GM12878 (cell line): ENCODE measurements at regions not wholly inside any gene's neighbourhood (a gene's known extent, or its start where the extent isn't known, plus 50 kb on each side); places are given as distances from the start of the nearest gene placed in this dataset.

Source experiments
- ATAC-seq: fragments of 200-7000 bp; cut with Tn5 transposase; 3 replicates; pipeline ENCODE4 v1.9.1; 2020; ENCODE audit warnings: mild to moderate bottlenecking, moderate library complexity
- BruUV-seq: library from RNA; stranded (reverse); fragments of 400-500 nt; replicated peaks from 2 replicates; lab custom pipeline; 2021; lab: Mats Ljungman, UMichigan
- CTCF ChIA-PET: fragments of 300-600 bp; sonication (Branson Sonifier 250); formaldehyde crosslinking; extraction: SDS; loops from one replicate; lab custom pipeline; 2021; ENCODE audit warnings: inconsistent platforms; lab: Yijun Ruan, JAX
- POLR2A ChIA-PET: fragments of 350-600 bp; formaldehyde crosslinking; extraction: SDS; loops from one replicate; lab custom pipeline; 2021; ENCODE audit warnings: inconsistent platforms; lab: Charles Lee
- RAD21 ChIA-PET: fragments of 300-600 bp; sonication (Branson Sonifier 250); formaldehyde crosslinking; loops from one replicate; lab custom pipeline; 2023; ENCODE audit warnings: antibody characterized with exemption; ENCODE audit not compliant: unreplicated experiment; lab: Charles Lee
- SMC1A ChIA-PET: fragments of 300-600 bp; sonication (Branson Sonifier 250); formaldehyde crosslinking; loops from one replicate; lab custom pipeline; 2023; ENCODE audit not compliant: unreplicated experiment, uncharacterized antibody; lab: Charles Lee
- DNase-seq: peaks from one replicate; pipeline ENCODE4 v3.0.0-alpha.2; 2011; ENCODE audit warnings: low read depth, low spot score
- FAIRE-seq: peaks from 3 replicates; lab custom pipeline; 2011; peaks lifted over from hg19 to GRCh38; lab: Jason Lieb, UNC
- H2AFZ ChIP-seq: 2 replicates; pipeline ENCODE4 v1.6.0; 2011; ENCODE audit warnings: low read depth, low read length, control low read depth; ENCODE audit not compliant: control insufficient read depth
- H3K27ac ChIP-seq: 2 replicates; pipeline ENCODE4 v1.5.1; 2011; ENCODE audit warnings: control low read depth; ENCODE audit not compliant: control insufficient read depth, insufficient read depth
- H3K27me3 ChIP-seq, 2 experiments: replicated peaks in 1 of 2; 2 replicates each; pipeline versions ENCODE4 v1.6.0 to v1.6.1; 2011; ENCODE audit warnings: low read length in 1 of 2; ENCODE audit not compliant: control insufficient read depth in 2 of 2, insufficient read depth in 2 of 2
- H3K36me3 ChIP-seq, 2 experiments: 2 replicates each; pipeline ENCODE4 v1.5.1; 2011; ENCODE audit warnings: low read length in 1 of 2; ENCODE audit not compliant: control insufficient read depth in 2 of 2, insufficient read depth in 2 of 2
- H3K4me1 ChIP-seq: 2 replicates; pipeline ENCODE4 v1.6.1; 2011; ENCODE audit warnings: mild to moderate bottlenecking, low read length, moderate library complexity, mixed read lengths; ENCODE audit not compliant: control insufficient read depth, insufficient read depth
- H3K4me2 ChIP-seq: 2 replicates; pipeline ENCODE4 v1.6.0; 2011; ENCODE audit warnings: control low read depth; ENCODE audit not compliant: control insufficient read depth, insufficient read depth
- H3K4me3 ChIP-seq: fragments of 200-600 bp; sonication (generic); 2 replicates; pipeline ENCODE4 v1.5.1; 2016
- H3K79me2 ChIP-seq: 2 replicates; pipeline ENCODE4 v1.6.0; 2011; ENCODE audit warnings: low read length; ENCODE audit not compliant: control insufficient read depth, insufficient read depth
- H3K9ac ChIP-seq: 2 replicates; pipeline ENCODE4 v1.8.0; 2011; ENCODE audit warnings: low read length, control low read depth, mixed read lengths; ENCODE audit not compliant: control insufficient read depth, insufficient read depth
- H3K9me3 ChIP-seq: replicated peaks from 3 replicates; pipeline ENCODE4 v1.5.1; 2011; ENCODE audit warnings: mild to moderate bottlenecking, low read length; ENCODE audit not compliant: control insufficient read depth, insufficient read depth
- H4K20me1 ChIP-seq: 2 replicates; pipeline ENCODE4 v1.6.0; 2011; ENCODE audit not compliant: control insufficient read depth, insufficient read depth
- ESRRA ChIP-seq: IDR thresholded peaks from 2 replicates; pipeline ENCODE4 v1.6.1; 2012; ENCODE audit warnings: mild to moderate bottlenecking, low read length, improper control_type of control experiment
- GATAD2B ChIP-seq: fragments of 450-650 bp; conservative IDR thresholded peaks from 2 replicates; pipeline ENCODE4 v1.6.1; 2017; ENCODE audit warnings: low read depth, mild to moderate bottlenecking, moderate library complexity
- JUND ChIP-seq: IDR thresholded peaks from 2 replicates; pipeline ENCODE4 v1.6.1; 2012; ENCODE audit warnings: low read depth, mild to moderate bottlenecking, low read length, improper control_type of control experiment, moderate library complexity
- KDM1A ChIP-seq: fragments of 200-600 bp; sonication (generic); IDR thresholded peaks from 2 replicates; pipeline ENCODE4 v1.6.1; 2016; ENCODE audit warnings: borderline replicate concordance
- MXI1 ChIP-seq: fragments of 150-350 bp; IDR thresholded peaks from 2 replicates; pipeline ENCODE4 v1.6.1; 2011; ENCODE audit warnings: low read depth, mild to moderate bottlenecking, inconsistent platforms, low read length, improper control_type of control experiment
- MYB ChIP-seq: fragments of 150-350 bp; IDR thresholded peaks from 2 replicates; pipeline ENCODE4 v1.6.1; 2014; ENCODE audit warnings: mild to moderate bottlenecking, low read depth, low read length, borderline replicate concordance
- NFIC ChIP-seq: IDR thresholded peaks from 2 replicates; pipeline ENCODE4 v1.6.1; 2012; ENCODE audit warnings: low read depth, mild to moderate bottlenecking, inconsistent platforms, low read length, moderate library complexity
- POU2F2 ChIP-seq: IDR thresholded peaks from 3 replicates; pipeline ENCODE4 v1.6.1; 2011; ENCODE audit warnings: low read depth, mild to moderate bottlenecking, low read length, borderline replicate concordance
- RELA ChIP-seq: fragments of 450-650 bp; IDR thresholded peaks from 2 replicates; pipeline ENCODE4 v1.8.0; 2014; ENCODE audit warnings: borderline replicate concordance; ENCODE audit not compliant: partially characterized antibody
- SUPT20H ChIP-seq: IDR thresholded peaks from 2 replicates; pipeline ENCODE4 v1.6.1; 2011; ENCODE audit warnings: low read depth, mild to moderate bottlenecking, low read length, moderate library complexity, borderline replicate concordance; ENCODE audit not compliant: control insufficient read depth
- ZNF274 ChIP-seq: IDR thresholded peaks from one replicate; pipeline ENCODE4 v1.8.0; 2011; ENCODE audit not compliant: insufficient read length, insufficient read depth
- ZNF622 ChIP-seq: fragments of 450-650 bp; IDR thresholded peaks from 2 replicates; pipeline ENCODE4 v1.6.1; 2017; ENCODE audit warnings: mild to moderate bottlenecking, inconsistent platforms
- ZSCAN29 ChIP-seq: fragments of 450-650 bp; IDR thresholded peaks from 2 replicates; pipeline ENCODE4 v1.6.1; 2017; ENCODE audit warnings: mild to moderate bottlenecking, moderate library complexity
- WGBS: methylation state at CpG from one replicate; pipeline ENCODE4 v1.1.6; 2016; ENCODE audit warnings: low lambda C conversion rate; ENCODE audit not compliant: insufficient replicate concordance, insufficient coverage; ENCODE audit errors: missing lambda C conversion rate; 5-methylcytosine and 5-hydroxymethylcytosine counted together
- in situ Hi-C: fragments of 300-500 bp; cut with MboI; formaldehyde crosslinking; loops from 9 replicates; pipeline ENCODE4 v1.14.3; 2018; ENCODE audit warnings: mixed read lengths
- intact Hi-C: fragments of 100-400 bp; cut with micrococcal nuclease; formaldehyde crosslinking; loops from one replicate; pipeline ENCODE4 v1.14.2; 2022; ENCODE audit not compliant: unreplicated experiment

GRCh38 chr2:180187611-180188010 lies 180.5 kb upstream of the CWC22 start:
- H4K20me1 ChIP-seq, result no peaks in the 10 kb centered on the region
- BruUV-seq, result no TSS peak
- H3K4me2 ChIP-seq, result no peak overlapping the region
- H3K27me3 ChIP-seq, result no peaks in the 10 kb centered on the region
- no peak overlapping the region for H3K4me3 ChIP-seq
- TF ChIP-seq ZNF274 (no peak), POU2F2 (no peak), MXI1 (no peak), GATAD2B (no peak), MYB (no peak), KDM1A (no peak)
- no peaks in the 10 kb centered on the region for H3K36me3 ChIP-seq
- intact Hi-C loops (no loop called here), in situ Hi-C loops (no loop called here)
- no peak overlapping the region for H3K9ac ChIP-seq
- ChIA-PET POLR2A (no interaction called here), CTCF (no interaction called here), RAD21 (no interaction called here), SMC1A (no interaction called here)
- H3K9me3 ChIP-seq, result no peaks in the 10 kb centered on the region
- FAIRE-seq (no peak), ATAC-seq (no peak), DNase-seq (no peak)
- H3K4me1 ChIP-seq, result no peaks in the 10 kb centered on the region
- H3K79me2 ChIP-seq, result no peaks in the 10 kb centered on the region
- no peak overlapping the region for H3K27ac ChIP-seq
- WGBS, result 0% methylated on average over 2 of the region's 2 CpGs
- H2AFZ ChIP-seq, result no peak overlapping the region

GRCh38 chr2:180184506-180184905 lies 177.4 kb upstream of the CWC22 start:
- Histone ChIP-seq H3K4me1 (no peaks in the 10 kb centered on the region), H2AFZ (no peak overlapping the region), H3K9me3 (no peaks in the 10 kb centered on the region), H4K20me1 (no peaks in the 10 kb centered on the region), H3K4me2 (no peak overlapping the region), H3K4me3 (no peak overlapping the region), H3K36me3 (no peaks in the 10 kb centered on the region), H3K79me2 (no peaks in the 10 kb centered on the region), H3K27me3 (no peaks in the 10 kb centered on the region), H3K9ac (no peak overlapping the region), H3K27ac (no peak overlapping the region)
- intact Hi-C loops (no loop called here), in situ Hi-C loops (no loop called here)
- ChIA-PET SMC1A (no interaction called here), CTCF (no interaction called here), POLR2A (no interaction called here), RAD21 (no interaction called here)
- TF ChIP-seq ZNF274 (no peak), ZSCAN29 (no peak), NFIC (no peak), ZNF622 (no peak), JUND (no peak), ESRRA (no peak), RELA (no peak), SUPT20H (no peak)
- WGBS, result 32% methylated on average over 2 of the region's 2 CpGs
- BruUV-seq, result no TSS peak
- no peak for DNase-seq
- ATAC-seq, result no peak
- peak; percentile 7 for FAIRE-seq
